ENCODE measurements at regions not wholly inside any gene's neighbourhood (a gene's known extent, or its start where the extent isn't known, plus 50 kb on each side); places are given as distances from the start of the nearest gene placed in this dataset.

DNA sequence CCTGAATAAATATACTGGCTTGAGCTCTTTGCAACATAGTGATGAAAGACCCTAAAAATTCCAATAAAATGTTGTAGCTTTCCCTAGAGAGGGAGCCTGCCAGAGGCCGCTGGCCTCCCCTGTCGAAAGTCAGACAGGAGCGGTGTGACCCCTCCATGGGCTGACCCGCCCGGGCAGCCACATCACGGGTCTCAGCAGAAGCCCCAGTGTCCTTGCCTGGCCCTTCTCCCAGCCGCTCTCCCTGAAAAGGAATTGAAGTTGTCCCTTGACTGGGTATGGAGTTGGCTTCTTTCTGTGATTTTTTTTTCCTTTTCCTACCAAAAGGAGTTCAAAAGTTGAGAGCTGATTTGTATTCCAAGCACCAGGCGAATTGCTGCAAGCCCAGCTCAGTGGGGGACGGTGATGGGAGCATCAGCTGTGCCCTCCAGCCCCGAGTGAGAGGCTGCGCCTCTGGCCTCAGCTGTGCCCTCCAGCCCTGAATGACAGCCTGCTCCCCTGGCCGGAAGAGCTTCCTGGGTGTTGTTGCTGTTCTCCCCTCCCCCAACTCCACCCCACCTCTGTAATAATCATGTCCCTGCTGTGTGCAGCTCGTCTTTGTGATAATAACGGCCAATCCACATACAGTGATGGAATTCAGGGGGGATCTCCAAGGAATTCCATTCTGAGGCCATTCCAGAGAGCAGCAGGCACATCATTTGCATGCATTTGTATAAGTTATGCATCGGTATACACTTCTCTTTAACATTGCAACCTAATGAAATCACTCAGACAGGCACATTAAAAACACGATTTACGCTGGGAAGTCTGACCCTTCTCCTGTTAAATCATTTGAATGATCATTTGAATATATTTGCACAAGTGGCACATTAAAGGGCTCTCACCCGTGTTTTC is 501.0 kb downstream of the EIPR1 start:
- Histone ChIP-seq H3K36me3 (replicated peaks in 1 of 2) (no peaks in the 10 kb centered on the region), H3K4me3 (no peak overlapping the region), H3K4me1 (replicated peaks in 1 of 2) (no peaks in the 10 kb centered on the region), H3K27me3 (no peaks in the 10 kb centered on the region), H3K27ac (no peak overlapping the region), H3K9me3 (replicated peaks in 1 of 3) (no peaks in the 10 kb centered on the region)
- no peak for TF ChIP-seq POLR2A (IDR thresholded peaks at IDR 0.05)
- TF ChIP-seq, protein P1, sequence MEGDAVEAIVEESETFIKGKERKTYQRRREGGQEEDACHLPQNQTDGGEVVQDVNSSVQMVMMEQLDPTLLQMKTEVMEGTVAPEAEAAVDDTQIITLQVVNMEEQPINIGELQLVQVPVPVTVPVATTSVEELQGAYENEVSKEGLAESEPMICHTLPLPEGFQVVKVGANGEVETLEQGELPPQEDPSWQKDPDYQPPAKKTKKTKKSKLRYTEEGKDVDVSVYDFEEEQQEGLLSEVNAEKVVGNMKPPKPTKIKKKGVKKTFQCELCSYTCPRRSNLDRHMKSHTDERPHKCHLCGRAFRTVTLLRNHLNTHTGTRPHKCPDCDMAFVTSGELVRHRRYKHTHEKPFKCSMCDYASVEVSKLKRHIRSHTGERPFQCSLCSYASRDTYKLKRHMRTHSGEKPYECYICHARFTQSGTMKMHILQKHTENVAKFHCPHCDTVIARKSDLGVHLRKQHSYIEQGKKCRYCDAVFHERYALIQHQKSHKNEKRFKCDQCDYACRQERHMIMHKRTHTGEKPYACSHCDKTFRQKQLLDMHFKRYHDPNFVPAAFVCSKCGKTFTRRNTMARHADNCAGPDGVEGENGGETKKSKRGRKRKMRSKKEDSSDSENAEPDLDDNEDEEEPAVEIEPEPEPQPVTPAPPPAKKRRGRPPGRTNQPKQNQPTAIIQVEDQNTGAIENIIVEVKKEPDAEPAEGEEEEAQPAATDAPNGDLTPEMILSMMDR (IDR thresholded peaks at IDR 0.05), result no peak
- DNase-seq, result peak in 1 of 7 donors; percentile 39
- intact Hi-C loops (cut with DNase I), result no loop called here
- 59 to 75% (median 73%) methylated on average over 16 to 18 of the region's 18 CpGs for WGBS, 4 donors

DNA sequence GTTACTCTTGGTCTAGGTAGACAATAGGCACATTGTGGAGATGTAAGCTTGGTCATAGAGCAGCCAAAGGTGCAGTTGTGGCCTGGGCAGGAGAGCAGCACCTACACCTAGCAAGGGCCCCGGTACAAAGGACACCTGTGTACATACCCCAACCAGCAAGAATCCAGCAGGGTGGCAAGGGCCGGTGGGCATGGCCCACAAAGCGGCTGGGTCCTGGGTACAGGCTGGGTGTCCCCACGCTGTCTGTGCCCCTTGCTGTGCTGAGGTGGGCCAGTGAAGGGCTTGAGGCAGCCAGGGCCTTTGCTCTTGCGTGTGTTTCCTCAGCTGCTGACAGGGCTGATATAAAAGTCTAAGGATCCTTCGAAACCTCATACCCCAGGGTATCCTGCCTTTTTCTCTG is 501.8 kb downstream of the EIPR1 start:
- DNase-seq, result peak in 1 of 7 donors; percentile 45
- H3K36me3 ChIP-seq (replicated peaks in 1 of 2), result no peaks in the 10 kb centered on the region
- TF ChIP-seq, protein P1 (IDR thresholded peaks at IDR 0.05), result no peak
- no peak for TF ChIP-seq POLR2A (IDR thresholded peaks at IDR 0.05)
- H3K9me3 ChIP-seq (replicated peaks in 1 of 3), result no peaks in the 10 kb centered on the region
- H3K4me3 ChIP-seq, result no peak overlapping the region
- no peaks in the 10 kb centered on the region for H3K4me1 ChIP-seq (replicated peaks in 1 of 2)
- intact Hi-C loops (cut with DNase I), result no loop called here
- H3K27ac ChIP-seq, result no peak overlapping the region
- WGBS, 4 donors, result 63 to 94% (median 92%) methylated on average over 1 to 6 of the region's 6 CpGs
- H3K27me3 ChIP-seq, result no peaks in the 10 kb centered on the region

DNA sequence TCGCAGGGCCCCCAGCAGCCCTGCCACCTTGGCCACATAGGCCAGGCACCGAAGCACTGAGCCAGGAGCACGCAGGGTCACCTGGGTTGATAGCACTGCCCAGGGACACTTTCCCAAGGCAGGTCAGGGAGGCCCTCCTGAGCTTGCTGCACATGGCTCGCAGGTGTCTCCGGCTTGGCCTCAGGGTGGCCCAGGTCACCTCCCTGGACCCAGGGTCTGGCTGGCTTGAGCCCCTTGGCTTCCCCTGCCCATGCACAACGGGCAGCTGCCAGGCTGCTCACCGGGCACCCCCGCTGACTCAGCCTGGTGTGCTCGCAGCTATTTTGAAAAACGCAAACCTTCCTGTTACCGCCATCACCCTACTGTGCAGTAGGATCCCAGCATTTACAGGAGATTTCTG is 502.3 kb downstream of the EIPR1 start:
- intact Hi-C loops (cut with DNase I), result no loop called here
- no peak overlapping the region for H3K27ac ChIP-seq
- peak in 1 of 7 donors; percentile 29 for DNase-seq
- no peak for TF ChIP-seq POLR2A (IDR thresholded peaks at IDR 0.05)
- TF ChIP-seq, protein P1 (IDR thresholded peaks at IDR 0.05), result no peak
- no peaks in the 10 kb centered on the region for H3K27me3 ChIP-seq
- H3K4me3 ChIP-seq, result no peak overlapping the region
- H3K4me1 ChIP-seq (replicated peaks in 1 of 2), result no peaks in the 10 kb centered on the region
- H3K36me3 ChIP-seq (replicated peaks in 1 of 2), result no peaks in the 10 kb centered on the region
- WGBS, 4 donors, result 91 to 99% (median 96%) methylated on average over 3 to 11 of the region's 11 CpGs
- no peaks in the 10 kb centered on the region for H3K9me3 ChIP-seq (replicated peaks in 1 of 3)

DNA sequence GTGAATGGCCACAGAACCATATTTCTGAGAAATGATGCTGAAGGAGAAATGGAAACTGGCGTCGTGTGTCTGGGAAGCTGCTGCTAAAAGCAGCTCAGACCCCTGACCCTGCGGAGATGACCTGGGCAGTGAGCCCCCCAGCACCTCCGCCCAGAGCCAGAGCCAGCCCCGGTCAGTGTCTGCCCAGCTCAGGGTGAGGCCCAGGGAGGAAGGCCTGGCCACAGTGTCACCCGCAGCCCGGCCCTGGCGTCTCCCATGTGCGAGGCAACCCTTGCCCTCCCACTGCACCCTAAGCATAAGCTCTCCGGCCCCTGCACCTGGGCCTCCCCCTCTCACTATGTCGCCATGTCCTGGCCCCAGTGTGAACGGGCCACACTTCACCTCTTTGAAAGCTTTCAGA is 502.8 kb downstream of the EIPR1 start:
- intact Hi-C loops (cut with DNase I), result no loop called here
- peak in 1 of 7 donors; percentile 23 for DNase-seq
- Histone ChIP-seq H3K27ac (no peak overlapping the region), H3K9me3 (replicated peaks in 1 of 3) (no peaks in the 10 kb centered on the region), H3K27me3 (no peaks in the 10 kb centered on the region), H3K4me3 (no peak overlapping the region), H3K4me1 (replicated peaks in 1 of 2) (no peaks in the 10 kb centered on the region), H3K36me3 (replicated peaks in 1 of 2) (no peaks in the 10 kb centered on the region)
- no peak for TF ChIP-seq POLR2A (IDR thresholded peaks at IDR 0.05)
- TF ChIP-seq, protein P1 (IDR thresholded peaks at IDR 0.05), result no peak
- 83 to 94% (median 91%) methylated on average over 12 of the region's 12 CpGs for WGBS, 4 donors
